DND-41 (cell line): ENCODE measurements at regions not wholly inside any gene's neighbourhood (a gene's known extent, or its start where the extent isn't known, plus 50 kb on each side); places are given as distances from the start of the nearest gene placed in this dataset.

Experiments used
- ATAC-seq: fragments of 200-7000 bp; cut with Tn5 transposase; 3 replicates; pipeline ENCODE4 v1.9.1; 2021; ENCODE audit warnings: low read depth; ENCODE audit not compliant: insufficient read depth
- DNase-seq: peaks from one replicate; pipeline ENCODE4 v3.0.0-alpha.2; 2020
- H2AFZ ChIP-seq: 2 replicates; pipeline ENCODE4 v1.6.0; 2012; ENCODE audit warnings: low read depth, low read length
- H3K27ac ChIP-seq: 2 replicates; pipeline ENCODE4 v1.5.1; 2012; ENCODE audit warnings: low read length, inconsistent platforms
- H3K27me3 ChIP-seq: fragments of 200-600 bp; sonication (generic); 2 replicates; pipeline ENCODE4 v1.6.0; 2012; ENCODE audit warnings: low read length, mild to moderate bottlenecking, inconsistent platforms; ENCODE audit not compliant: insufficient read depth, poor library complexity
- H3K36me3 ChIP-seq: 2 replicates; pipeline ENCODE4 v1.5.1; 2012; ENCODE audit warnings: low read length, inconsistent platforms; ENCODE audit not compliant: insufficient read depth
- H3K4me1 ChIP-seq: 2 replicates; pipeline ENCODE4 v1.5.1; 2012; ENCODE audit warnings: mild to moderate bottlenecking, low read length; ENCODE audit not compliant: insufficient read depth
- H3K4me2 ChIP-seq: 2 replicates; pipeline ENCODE4 v1.6.0; 2012; ENCODE audit warnings: mild to moderate bottlenecking, moderate library complexity, low read length, inconsistent platforms; ENCODE audit not compliant: insufficient read depth
- H3K4me3 ChIP-seq, 2 experiments: fragments of 200-600 bp in 1 of 2; shearing (Covaris generic) in 1 of 2; 2 replicates each; pipeline ENCODE4 v1.5.1; 2012 to 2016; ENCODE audit warnings: inconsistent platforms in 2 of 2, low read length in 2 of 2, mild to moderate bottlenecking in 2 of 2, low read depth in 1 of 2, moderate library complexity in 1 of 2
- H3K79me2 ChIP-seq: 2 replicates; pipeline ENCODE4 v1.6.0; 2012; ENCODE audit warnings: low read length, inconsistent platforms; ENCODE audit not compliant: insufficient read depth
- H3K9ac ChIP-seq: 2 replicates; pipeline ENCODE4 v1.6.0; 2012; ENCODE audit warnings: low read depth, mild to moderate bottlenecking, inconsistent platforms, low read length, moderate library complexity
- H3K9me3 ChIP-seq: 2 replicates; pipeline ENCODE4 v1.5.1; 2012; ENCODE audit warnings: low read length, moderate library complexity, mild to moderate bottlenecking, inconsistent platforms; ENCODE audit not compliant: insufficient read depth, severe bottlenecking
- H4K20me1 ChIP-seq: 2 replicates; pipeline ENCODE4 v1.6.0; 2012; ENCODE audit warnings: low read length; ENCODE audit not compliant: insufficient read depth
- EZH2 ChIP-seq: IDR thresholded peaks from 3 replicates; pipeline ENCODE4 v1.6.1; 2012; ENCODE audit warnings: borderline replicate concordance, low read depth, mild to moderate bottlenecking, moderate library complexity, low read length, inconsistent platforms; ENCODE audit not compliant: severe bottlenecking
- TF ChIP-seq, protein P1 (sequence below): IDR thresholded peaks from 2 replicates; pipeline ENCODE4 v1.5.1; 2012; ENCODE audit warnings: borderline replicate concordance, low read length, moderate library complexity, mild to moderate bottlenecking; ENCODE audit not compliant: poor library complexity, severe bottlenecking; ENCODE audit errors: extremely low read depth

DNA sequence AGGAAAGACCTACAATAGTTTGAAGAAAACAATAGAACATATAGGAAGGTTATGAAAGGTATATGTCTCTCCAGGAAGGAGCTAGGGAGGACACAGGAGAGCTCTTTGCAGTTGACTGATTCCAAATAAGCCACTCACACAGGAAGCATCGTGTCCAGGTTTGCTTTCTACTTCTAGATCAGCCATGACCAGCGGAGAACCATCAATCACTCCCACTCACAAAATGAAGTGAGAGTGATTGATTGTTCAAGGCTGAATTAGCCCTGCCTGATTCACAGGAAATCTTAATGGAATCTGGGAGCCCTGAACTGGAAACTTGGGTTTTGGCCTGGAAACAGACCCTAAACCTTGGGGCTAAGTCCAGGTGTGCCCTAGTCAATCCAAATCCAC lies 1292.2 kb upstream of the ZEB2 start:
- no peak overlapping the region for H3K27ac ChIP-seq

GRCh38 chr2:145811276-145812164 lies 1291.6 kb upstream of the ZEB2 start:
- no peaks in the 10 kb centered on the region for H4K20me1 ChIP-seq
- TF ChIP-seq, protein P1, sequence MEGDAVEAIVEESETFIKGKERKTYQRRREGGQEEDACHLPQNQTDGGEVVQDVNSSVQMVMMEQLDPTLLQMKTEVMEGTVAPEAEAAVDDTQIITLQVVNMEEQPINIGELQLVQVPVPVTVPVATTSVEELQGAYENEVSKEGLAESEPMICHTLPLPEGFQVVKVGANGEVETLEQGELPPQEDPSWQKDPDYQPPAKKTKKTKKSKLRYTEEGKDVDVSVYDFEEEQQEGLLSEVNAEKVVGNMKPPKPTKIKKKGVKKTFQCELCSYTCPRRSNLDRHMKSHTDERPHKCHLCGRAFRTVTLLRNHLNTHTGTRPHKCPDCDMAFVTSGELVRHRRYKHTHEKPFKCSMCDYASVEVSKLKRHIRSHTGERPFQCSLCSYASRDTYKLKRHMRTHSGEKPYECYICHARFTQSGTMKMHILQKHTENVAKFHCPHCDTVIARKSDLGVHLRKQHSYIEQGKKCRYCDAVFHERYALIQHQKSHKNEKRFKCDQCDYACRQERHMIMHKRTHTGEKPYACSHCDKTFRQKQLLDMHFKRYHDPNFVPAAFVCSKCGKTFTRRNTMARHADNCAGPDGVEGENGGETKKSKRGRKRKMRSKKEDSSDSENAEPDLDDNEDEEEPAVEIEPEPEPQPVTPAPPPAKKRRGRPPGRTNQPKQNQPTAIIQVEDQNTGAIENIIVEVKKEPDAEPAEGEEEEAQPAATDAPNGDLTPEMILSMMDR: no peak
- no peak for TF ChIP-seq EZH2
- no peak overlapping the region for H3K4me3 ChIP-seq
- ATAC-seq (no peak), DNase-seq (no peak)
- H2AFZ ChIP-seq: peak overlapping the region; percentile 36
- H3K79me2 ChIP-seq: no peaks in the 10 kb centered on the region
- H3K4me2 ChIP-seq: peak overlapping the region; percentile 48; the same call in 1 of the 2 replicates
- H3K9me3 ChIP-seq: no peaks in the 10 kb centered on the region
- peaks cover 6% of the 10 kb centered on the region; the same call in 1 of the 2 replicates for H3K4me1 ChIP-seq
- H3K36me3 ChIP-seq: no peaks in the 10 kb centered on the region
- no peaks in the 10 kb centered on the region for H3K27me3 ChIP-seq
- H3K27ac ChIP-seq: no peak overlapping the region
- H3K9ac ChIP-seq: no peak overlapping the region

More for the DNA sequence above, 1292.2 kb upstream of the ZEB2 start:
- Histone ChIP-seq H4K20me1 (no peaks in the 10 kb centered on the region), H3K4me3 (no peak overlapping the region), H2AFZ (no peak overlapping the region), H3K4me2 (no peak overlapping the region), H3K36me3 (no peaks in the 10 kb centered on the region), H3K9me3 (no peaks in the 10 kb centered on the region), H3K9ac (no peak overlapping the region), H3K27me3 (no peaks in the 10 kb centered on the region), H3K79me2 (no peaks in the 10 kb centered on the region), H3K4me1 (peaks cover 6% of the 10 kb centered on the region; the same call in 1 of the 2 replicates)
- no peak for ATAC-seq
- TF ChIP-seq EZH2: no peak
- TF ChIP-seq, protein P1: no peak
- no peak for DNase-seq

GRCh38 chr2:145807968-145808367 lies 1288.0 kb upstream of the ZEB2 start:
- H3K9ac ChIP-seq: no peak overlapping the region
- no peak overlapping the region for H3K27ac ChIP-seq
- H3K36me3 ChIP-seq: no peaks in the 10 kb centered on the region
- TF ChIP-seq EZH2: no peak
- TF ChIP-seq, protein P1: no peak
- H3K4me1 ChIP-seq: peaks cover 6% of the 10 kb centered on the region; the same call in 1 of the 2 replicates
- H3K4me3 ChIP-seq: no peak overlapping the region
- H2AFZ ChIP-seq: no peak overlapping the region
- H3K4me2 ChIP-seq: no peak overlapping the region
- H3K9me3 ChIP-seq: no peaks in the 10 kb centered on the region
- no peak for DNase-seq
- H3K79me2 ChIP-seq: no peaks in the 10 kb centered on the region
- H4K20me1 ChIP-seq: no peaks in the 10 kb centered on the region
- no peak for ATAC-seq
- no peaks in the 10 kb centered on the region for H3K27me3 ChIP-seq
